Breast epithelium (tissue), 3 donors: ENCODE measurements at regions not wholly inside any gene's neighbourhood (a gene's known extent, or its start where the extent isn't known, plus 50 kb on each side); places are given as distances from the start of the nearest gene placed in this dataset.

Experiments used
- POLR2A ChIP-seq: fragments of 450-650 bp; IDR thresholded peaks from one replicate; pipeline ENCODE4 v1.6.1; 2016; ENCODE audit warnings: antibody characterized with exemption, mild to moderate bottlenecking, moderate library complexity
- POLR2AphosphoS5 ChIP-seq, 3 donors: sonication (generic); formaldehyde crosslinking; IDR thresholded peaks; one replicate each; pipeline ENCODE4 v1.6.1; 2017; ENCODE audit warnings: antibody characterized with exemption in 3 of 3

DNA sequence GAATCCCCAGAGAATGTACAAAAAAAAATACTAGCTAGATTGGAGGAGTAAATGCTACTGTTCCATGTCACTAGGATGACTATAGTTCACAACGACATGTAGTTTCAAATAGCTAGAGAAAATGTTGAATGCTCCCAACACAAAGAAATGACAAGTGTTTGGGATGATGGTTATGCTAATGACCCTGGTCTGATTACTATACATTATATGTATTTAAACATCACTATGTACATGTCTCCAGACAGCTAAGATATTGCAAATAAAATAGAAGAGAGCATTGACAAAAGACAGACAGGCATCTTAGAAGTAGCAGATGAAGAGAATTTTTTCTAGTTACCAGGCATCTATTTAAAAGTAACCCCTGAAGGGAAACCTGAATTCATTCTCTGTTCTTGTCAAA lies 281.6 kb upstream of the SLC16A7 start:
- TF ChIP-seq POLR2A = no peak
- TF ChIP-seq POLR2AphosphoS5 (IDR thresholded peaks at IDR 0.05) = no peak
